ENCODE measurements at regions not wholly inside any gene's neighbourhood (a gene's known extent, or its start where the extent isn't known, plus 50 kb on each side); places are given as distances from the start of the nearest gene placed in this dataset.

DNA sequence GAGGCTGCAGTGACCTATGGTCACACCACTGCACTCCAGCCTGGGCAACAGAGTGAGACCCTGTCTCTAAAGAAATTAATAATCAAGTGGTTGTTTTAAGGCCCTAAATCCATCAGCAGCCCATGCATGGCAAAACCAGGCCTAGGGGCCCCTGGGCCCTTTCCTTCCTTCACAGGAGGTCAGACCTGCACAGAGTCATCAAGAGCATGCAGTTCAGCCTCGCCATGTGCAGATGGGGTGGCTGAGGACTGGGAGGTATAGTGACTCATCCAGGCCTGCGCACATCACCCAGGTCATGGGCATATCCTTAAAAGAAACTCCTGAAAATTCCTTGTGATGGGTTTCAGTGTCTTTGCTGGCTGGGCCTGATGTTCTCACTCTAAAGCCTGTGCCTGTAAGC is 72.4 kb upstream of the AMZ2 start:
- Histone ChIP-seq H3F3A (ENCODE audit: low read length, unreplicated experiment) (no peaks in the 10 kb centered on the region), H3K36me3 (ENCODE audit: low read depth, low read length) (no peaks in the 10 kb centered on the region), H3K9me3 (ENCODE audit: low read length) (no peaks in the 10 kb centered on the region), H3K27me3 (ENCODE audit: low read length) (no peaks in the 10 kb centered on the region), H3K9me2 (replicated peaks; ENCODE audit: low read length) (no peaks in the 10 kb centered on the region), H3K4me3 (ENCODE audit: low read length) (no peak overlapping the region), H3K4me1 (ENCODE audit: insufficient read depth, low read length) (no peaks in the 10 kb centered on the region), H2AFZ (ENCODE audit: low read length) (no peak overlapping the region), H3K27ac (ENCODE audit: low read length) (no peak overlapping the region), H3K9ac (ENCODE audit: low read length) (no peak overlapping the region), H3K4me2 (ENCODE audit: low read length) (no peak overlapping the region), H4K20me1 (ENCODE audit: low read length) (no peaks in the 10 kb centered on the region), H3K79me2 (ENCODE audit: low read length) (no peaks in the 10 kb centered on the region)
- no TSS peak for BruUV-seq (replicated peaks)
- ATAC-seq = no peak
- TF ChIP-seq CTCF (conservative IDR thresholded peaks at IDR 0.05; ENCODE audit: low read depth, low read length) = no peak
- no peak for TF ChIP-seq EZH2 (IDR thresholded peaks at IDR 0.05; ENCODE audit: low read length, unreplicated experiment)
- TF ChIP-seq EZH2phosphoT487 (IDR thresholded peaks at IDR 0.05; ENCODE audit: borderline replicate concordance, low read length) = no peak
- DNase-seq = no peak
- intact Hi-C loops (cut with micrococcal nuclease) = no loop called here
- CTCF ChIA-PET = no interaction called here
- POLR2A ChIA-PET (ENCODE audit: unreplicated experiment) = no interaction called here

DNA sequence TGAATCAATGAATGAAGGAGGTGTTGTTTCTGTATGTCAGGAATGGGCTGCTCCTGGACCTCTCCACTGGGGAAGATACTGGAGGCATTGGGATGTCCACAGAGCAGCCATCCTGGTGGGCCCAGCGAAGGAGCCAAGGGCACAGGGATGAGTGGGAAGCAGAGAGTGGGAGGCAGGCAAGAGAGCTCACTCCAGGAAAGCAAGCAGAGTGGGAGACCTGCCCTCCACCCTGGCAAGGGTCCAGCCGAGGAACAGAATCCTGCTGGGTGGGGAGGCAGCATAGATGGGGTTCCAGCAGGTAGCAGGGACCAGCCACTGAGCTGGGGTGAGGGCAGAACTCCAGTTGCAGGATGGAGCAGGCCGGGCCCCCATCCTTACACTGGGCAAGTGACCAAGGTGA is 71.9 kb upstream of the AMZ2 start:
- no peak for TF ChIP-seq EZH2 (IDR thresholded peaks at IDR 0.05; ENCODE audit: low read length, unreplicated experiment)
- no peak for TF ChIP-seq EZH2phosphoT487 (IDR thresholded peaks at IDR 0.05; ENCODE audit: borderline replicate concordance, low read length)
- no peak for TF ChIP-seq CTCF (conservative IDR thresholded peaks at IDR 0.05; ENCODE audit: low read depth, low read length)
- H3K4me1 ChIP-seq (ENCODE audit: insufficient read depth, low read length) = no peaks in the 10 kb centered on the region
- POLR2A ChIA-PET (ENCODE audit: unreplicated experiment) = no interaction called here
- H3K9me2 ChIP-seq (replicated peaks; ENCODE audit: low read length) = no peaks in the 10 kb centered on the region
- DNase-seq = no peak
- no peaks in the 10 kb centered on the region for H3K79me2 ChIP-seq (ENCODE audit: low read length)
- H3K36me3 ChIP-seq (ENCODE audit: low read depth, low read length) = no peaks in the 10 kb centered on the region
- no peaks in the 10 kb centered on the region for H3F3A ChIP-seq (ENCODE audit: low read length, unreplicated experiment)
- H3K27me3 ChIP-seq (ENCODE audit: low read length) = no peaks in the 10 kb centered on the region
- H3K9ac ChIP-seq (ENCODE audit: low read length) = no peak overlapping the region
- H3K9me3 ChIP-seq (ENCODE audit: low read length) = no peaks in the 10 kb centered on the region
- H4K20me1 ChIP-seq (ENCODE audit: low read length) = no peaks in the 10 kb centered on the region
- H3K27ac ChIP-seq (ENCODE audit: low read length) = no peak overlapping the region
- no TSS peak for BruUV-seq (replicated peaks)
- no peak overlapping the region for H3K4me3 ChIP-seq (ENCODE audit: low read length)
- H2AFZ ChIP-seq (ENCODE audit: low read length) = no peak overlapping the region
- no peak for ATAC-seq
- intact Hi-C loops (cut with micrococcal nuclease) = no loop called here
- CTCF ChIA-PET = no interaction called here
- H3K4me2 ChIP-seq (ENCODE audit: low read length) = no peak overlapping the region

DNA sequence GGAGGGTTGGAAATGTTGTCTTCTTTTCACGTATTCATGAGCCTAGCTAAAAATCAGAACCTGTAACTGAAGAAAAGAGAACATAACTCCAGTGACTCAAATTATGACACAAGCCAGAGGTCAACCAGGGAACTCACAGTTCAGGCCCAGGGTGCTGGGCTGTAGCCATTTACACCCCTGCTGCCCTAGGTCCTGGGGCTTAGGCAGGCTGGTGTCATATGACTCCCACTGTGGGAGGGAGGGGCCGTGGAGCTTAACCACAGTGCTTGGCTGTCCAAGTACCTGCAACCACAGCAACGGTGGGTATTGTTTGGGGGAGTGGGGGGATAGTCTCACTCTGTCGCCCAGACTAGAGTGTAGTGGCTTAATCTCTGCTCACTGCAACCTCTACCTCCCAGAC is 71.1 kb upstream of the AMZ2 start:
- H4K20me1 ChIP-seq (ENCODE audit: low read length) = no peaks in the 10 kb centered on the region
- H3K9ac ChIP-seq (ENCODE audit: low read length) = no peak overlapping the region
- no peak overlapping the region for H3K27ac ChIP-seq (ENCODE audit: low read length)
- no TSS peak for BruUV-seq (replicated peaks)
- TF ChIP-seq EZH2 (IDR thresholded peaks at IDR 0.05; ENCODE audit: low read length, unreplicated experiment) (no peak), EZH2phosphoT487 (IDR thresholded peaks at IDR 0.05; ENCODE audit: borderline replicate concordance, low read length) (no peak)
- DNase-seq (no peak), ATAC-seq (no peak)
- H3K9me3 ChIP-seq (ENCODE audit: low read length) = no peaks in the 10 kb centered on the region
- H3K27me3 ChIP-seq (ENCODE audit: low read length) = no peaks in the 10 kb centered on the region
- H2AFZ ChIP-seq (ENCODE audit: low read length) = no peak overlapping the region
- ChIA-PET CTCF (interaction anchor here (0.6 kb wide), 1 partner anchor 84 kb away, joined by 4 read pairs; no protein-coding TSS in a partner anchor), POLR2A (ENCODE audit: unreplicated experiment) (interaction anchor here (0.6 kb wide), 1 partner anchor 341 kb away, joined by 4 read pairs; no protein-coding TSS in a partner anchor)
- intact Hi-C loops (cut with micrococcal nuclease) = no loop called here
- no peaks in the 10 kb centered on the region for H3F3A ChIP-seq (ENCODE audit: low read length, unreplicated experiment)
- H3K4me3 ChIP-seq (ENCODE audit: low read length) = no peak overlapping the region
- H3K79me2 ChIP-seq (ENCODE audit: low read length) = no peaks in the 10 kb centered on the region
- no peaks in the 10 kb centered on the region for H3K36me3 ChIP-seq (ENCODE audit: low read depth, low read length)
- H3K4me2 ChIP-seq (ENCODE audit: low read length) = no peak overlapping the region
- H3K9me2 ChIP-seq (replicated peaks; ENCODE audit: low read length) = no peaks in the 10 kb centered on the region
- H3K4me1 ChIP-seq (ENCODE audit: insufficient read depth, low read length) = no peaks in the 10 kb centered on the region
